Gastrocnemius medialis (tissue), 4 donors: ENCODE measurements at regions not wholly inside any gene's neighbourhood (a gene's known extent, or its start where the extent isn't known, plus 50 kb on each side); places are given as distances from the start of the nearest gene placed in this dataset.

ENCODE experiments used
- ATAC-seq, 2 donors: fragments of 150-250 bp; one replicate each; pipeline ENCODE4 v1.9.1; 2016
- DNase-seq, 2 donors: peaks; one replicate each; pipeline ENCODE4 v3.0.0-alpha.2; 2019
- H3K27ac ChIP-seq, 4 donors: fragments of 200-600 bp; sonication (generic); 1 replicate in 1 of 4; 2 replicates in 3 of 4; pipeline ENCODE4 v1.5.1; 2016 to 2018; ENCODE audit warnings: mild to moderate bottlenecking in 2 of 4, moderate library complexity in 1 of 4
- H3K27me3 ChIP-seq, 3 donors: fragments of 200-600 bp; sonication (generic) in 2 of 3; 1 replicate in 1 of 3; 2 replicates in 2 of 3; pipeline versions ENCODE4 v1.5.1 to v1.6.0; 2016 to 2019; ENCODE audit warnings: mild to moderate bottlenecking in 1 of 3, moderate library complexity in 1 of 3
- H3K36me3 ChIP-seq, 2 donors: fragments of 200-600 bp; sonication (generic) in 1 of 2; one replicate each; pipeline ENCODE4 v1.5.1; 2017 to 2018
- H3K4me1 ChIP-seq, 2 donors: fragments of 200-600 bp; sonication (generic) in 1 of 2; one replicate each; pipeline ENCODE4 v1.5.1; 2016 to 2017; ENCODE audit warnings: mild to moderate bottlenecking in 2 of 2
- H3K4me3 ChIP-seq, 4 donors: fragments of 200-600 bp; sonication (generic) in 3 of 4; 1 replicate in 1 of 4; 2 replicates in 3 of 4; pipeline ENCODE4 v1.5.1; 2016 to 2019; ENCODE audit warnings: mild to moderate bottlenecking in 2 of 4
- H3K9me3 ChIP-seq, 3 donors: fragments of 200-600 bp; sonication (generic) in 2 of 3; 1 replicate in 1 of 3; 2 replicates in 2 of 3; pipeline ENCODE4 v1.5.1; 2016 to 2019
- CTCF ChIP-seq, 5 experiments: fragments of 450-650 bp in 3 of 5; fragments of 200-600 bp in 2 of 5; sonication (generic) in 2 of 5; IDR thresholded peaks in 4 of 5; conservative IDR thresholded peaks in 1 of 5; 1 replicate in 4 of 5; 2 replicates in 1 of 5; pipeline ENCODE4 v1.5.1; 2016 to 2019; ENCODE audit warnings: antibody characterized with exemption in 5 of 5, mild to moderate bottlenecking in 3 of 5, moderate library complexity in 3 of 5
- POLR2A ChIP-seq, 2 donors: fragments of 450-650 bp; IDR thresholded peaks; one replicate each; pipeline ENCODE4 v1.6.1; 2017; ENCODE audit warnings: antibody characterized with exemption in 2 of 2, mild to moderate bottlenecking in 2 of 2, moderate library complexity in 2 of 2
- in situ Hi-C, 4 donors: fragments of 200-750 bp; cut with MboI; loops; one replicate each; pipeline versions ENCODE4 v1.15.0 to v1.8.0; 2017; ENCODE audit warnings: low sequenced_read_pairs in 4 of 4
- intact Hi-C: fragments of 100-400 bp; cut with DNase I; formaldehyde crosslinking; loops from one replicate; pipeline ENCODE4 v1.15.1; 2023; ENCODE audit warnings: low total_unique reads

DNA sequence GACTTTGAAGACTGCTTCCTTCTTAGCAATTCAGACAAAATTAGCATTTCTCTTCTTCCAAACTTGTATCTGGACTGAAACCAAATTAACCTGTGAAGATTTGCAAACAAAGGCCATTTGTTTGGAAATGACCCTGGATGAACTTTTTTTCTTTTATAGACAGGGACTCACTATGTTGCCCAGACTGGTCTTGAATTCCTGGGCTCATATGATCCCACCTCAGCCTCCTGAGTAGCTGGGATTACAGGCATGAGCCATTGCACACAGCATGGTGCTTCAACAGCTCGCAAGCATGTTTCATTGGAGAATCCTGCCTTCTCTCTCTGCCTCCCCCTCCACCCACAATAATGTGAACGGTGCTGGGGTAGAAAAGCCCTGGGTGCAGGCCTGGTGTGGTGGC lies 170.2 kb downstream of the ARL4C start:
- Histone ChIP-seq H3K36me3 (no peaks in the 10 kb centered on the region), H3K27me3 (no peaks in the 10 kb centered on the region), H3K4me1 (no peaks in the 10 kb centered on the region), H3K4me3 (no peak overlapping the region), H3K27ac (no peak overlapping the region), H3K9me3 (no peaks in the 10 kb centered on the region)
- in situ Hi-C loops: no loop called here
- DNase-seq (no peak), ATAC-seq (no peak)
- TF ChIP-seq POLR2A (IDR thresholded peaks at IDR 0.05) (no peak), CTCF (IDR thresholded peaks at IDR 0.05 in 4 of 5, conservative IDR thresholded peaks at IDR 0.05 in 1 of 5) (no peak)
- intact Hi-C loops: no loop called here

GRCh38 chr2:234324116-234324515 lies 172.8 kb downstream of the ARL4C start:
- Histone ChIP-seq H3K9me3 (no peaks in the 10 kb centered on the region), H3K27ac (no peak overlapping the region), H3K36me3 (no peaks in the 10 kb centered on the region), H3K4me3 (no peak overlapping the region), H3K27me3 (no peaks in the 10 kb centered on the region), H3K4me1 (no peaks in the 10 kb centered on the region)
- ATAC-seq (peak in 1 of 2 donors; percentile 75), DNase-seq (no peak)
- intact Hi-C loops: no loop called here
- TF ChIP-seq POLR2A (IDR thresholded peaks at IDR 0.05) (no peak), CTCF (IDR thresholded peaks at IDR 0.05 in 4 of 5, conservative IDR thresholded peaks at IDR 0.05 in 1 of 5) (no peak)
- in situ Hi-C loops: no loop called here

- Histone ChIP-seq H3K4me1 (no peaks in the 10 kb centered on the region), H3K36me3 (no peaks in the 10 kb centered on the region), H3K27me3 (no peaks in the 10 kb centered on the region), H3K4me3 (no peak overlapping the region), H3K9me3 (no peaks in the 10 kb centered on the region), H3K27ac (no peak overlapping the region)
- in situ Hi-C loops (no loop called here), intact Hi-C loops (no loop called here)
- no peak for ATAC-seq
- no peak for DNase-seq
- no peak for TF ChIP-seq POLR2A (IDR thresholded peaks at IDR 0.05)
- TF ChIP-seq CTCF (IDR thresholded peaks at IDR 0.05 in 4 of 5, conservative IDR thresholded peaks at IDR 0.05 in 1 of 5): no peak
Observed at GRCh38 chr2:234322766-234323465, 174.0 kb downstream of the ARL4C start.

DNA sequence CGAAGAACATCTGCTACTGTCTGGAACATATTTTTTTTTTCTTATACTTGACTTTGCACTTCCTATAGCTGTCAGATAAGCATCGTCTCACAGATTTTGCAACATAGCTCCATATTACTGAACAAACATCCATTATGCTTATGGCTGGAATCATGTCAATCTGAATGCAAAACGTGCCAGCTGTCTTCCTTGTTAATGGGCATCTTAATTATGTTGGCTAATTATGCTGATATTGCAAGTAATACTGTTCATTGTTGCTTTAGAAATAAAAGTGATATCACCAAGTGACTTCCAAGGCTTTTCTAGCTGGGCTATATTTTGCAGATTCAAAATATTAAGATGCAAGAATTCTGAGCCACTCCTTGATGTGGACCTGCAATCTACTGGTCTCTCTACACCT lies 176.8 kb downstream of the ARL4C start:
- Histone ChIP-seq H3K4me1 (no peaks in the 10 kb centered on the region), H3K36me3 (no peaks in the 10 kb centered on the region), H3K9me3 (no peaks in the 10 kb centered on the region), H3K4me3 (no peak overlapping the region), H3K27ac (no peak overlapping the region), H3K27me3 (no peaks in the 10 kb centered on the region)
- in situ Hi-C loops (no loop called here), intact Hi-C loops (no loop called here)
- TF ChIP-seq CTCF (IDR thresholded peaks at IDR 0.05 in 4 of 5, conservative IDR thresholded peaks at IDR 0.05 in 1 of 5) (no peak), POLR2A (IDR thresholded peaks at IDR 0.05) (no peak)
- ATAC-seq (no peak), DNase-seq (no peak)

DNA sequence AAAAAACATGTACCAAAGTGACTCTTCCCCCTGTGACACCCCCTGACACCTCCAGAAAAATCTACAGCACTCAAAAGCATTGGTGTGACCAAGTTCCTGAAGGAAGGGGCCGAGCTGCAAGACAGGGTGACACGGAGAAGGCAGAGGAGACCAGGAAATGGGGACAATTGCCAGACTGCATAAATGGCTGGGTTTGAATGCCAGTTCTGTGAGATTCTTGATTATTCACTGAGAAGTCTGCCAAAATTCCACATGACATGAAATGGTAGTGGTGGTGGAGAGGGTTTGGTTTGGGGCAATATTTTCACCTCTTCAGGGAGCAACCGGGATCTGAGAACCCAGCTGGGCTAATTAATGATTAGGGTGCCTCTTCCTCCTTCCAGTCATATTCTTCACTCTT lies 178.5 kb downstream of the ARL4C start:
- ATAC-seq: no peak
- Histone ChIP-seq H3K27me3 (no peaks in the 10 kb centered on the region), H3K36me3 (no peaks in the 10 kb centered on the region), H3K27ac (no peak overlapping the region), H3K9me3 (no peaks in the 10 kb centered on the region), H3K4me3 (no peak overlapping the region), H3K4me1 (no peaks in the 10 kb centered on the region)
- TF ChIP-seq CTCF (IDR thresholded peaks at IDR 0.05 in 4 of 5, conservative IDR thresholded peaks at IDR 0.05 in 1 of 5): no peak
- TF ChIP-seq POLR2A (IDR thresholded peaks at IDR 0.05): no peak
- intact Hi-C loops (no loop called here), in situ Hi-C loops (no loop called here)
- no peak for DNase-seq
